ENCODE measurements at regions not wholly inside any gene's neighbourhood (a gene's known extent, or its start where the extent isn't known, plus 50 kb on each side); places are given as distances from the start of the nearest gene placed in this dataset.

GRCh38 chr2:78718473-78718872 is 307.0 kb upstream of the REG3G start:
- TF ChIP-seq POLR2A (IDR thresholded peaks at IDR 0.05): no peak
- TF ChIP-seq, protein P1, sequence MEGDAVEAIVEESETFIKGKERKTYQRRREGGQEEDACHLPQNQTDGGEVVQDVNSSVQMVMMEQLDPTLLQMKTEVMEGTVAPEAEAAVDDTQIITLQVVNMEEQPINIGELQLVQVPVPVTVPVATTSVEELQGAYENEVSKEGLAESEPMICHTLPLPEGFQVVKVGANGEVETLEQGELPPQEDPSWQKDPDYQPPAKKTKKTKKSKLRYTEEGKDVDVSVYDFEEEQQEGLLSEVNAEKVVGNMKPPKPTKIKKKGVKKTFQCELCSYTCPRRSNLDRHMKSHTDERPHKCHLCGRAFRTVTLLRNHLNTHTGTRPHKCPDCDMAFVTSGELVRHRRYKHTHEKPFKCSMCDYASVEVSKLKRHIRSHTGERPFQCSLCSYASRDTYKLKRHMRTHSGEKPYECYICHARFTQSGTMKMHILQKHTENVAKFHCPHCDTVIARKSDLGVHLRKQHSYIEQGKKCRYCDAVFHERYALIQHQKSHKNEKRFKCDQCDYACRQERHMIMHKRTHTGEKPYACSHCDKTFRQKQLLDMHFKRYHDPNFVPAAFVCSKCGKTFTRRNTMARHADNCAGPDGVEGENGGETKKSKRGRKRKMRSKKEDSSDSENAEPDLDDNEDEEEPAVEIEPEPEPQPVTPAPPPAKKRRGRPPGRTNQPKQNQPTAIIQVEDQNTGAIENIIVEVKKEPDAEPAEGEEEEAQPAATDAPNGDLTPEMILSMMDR (IDR thresholded peaks at IDR 0.05): no peak
